GM19240 (cell line): ENCODE measurements at regions not wholly inside any gene's neighbourhood (a gene's known extent, or its start where the extent isn't known, plus 50 kb on each side); places are given as distances from the start of the nearest gene placed in this dataset.

Experiments used
- DNase-seq: peaks from one replicate; pipeline ENCODE4 v3.0.0; 2011; ENCODE audit warnings: low spot score; ENCODE audit not compliant: insufficient read length

DNA sequence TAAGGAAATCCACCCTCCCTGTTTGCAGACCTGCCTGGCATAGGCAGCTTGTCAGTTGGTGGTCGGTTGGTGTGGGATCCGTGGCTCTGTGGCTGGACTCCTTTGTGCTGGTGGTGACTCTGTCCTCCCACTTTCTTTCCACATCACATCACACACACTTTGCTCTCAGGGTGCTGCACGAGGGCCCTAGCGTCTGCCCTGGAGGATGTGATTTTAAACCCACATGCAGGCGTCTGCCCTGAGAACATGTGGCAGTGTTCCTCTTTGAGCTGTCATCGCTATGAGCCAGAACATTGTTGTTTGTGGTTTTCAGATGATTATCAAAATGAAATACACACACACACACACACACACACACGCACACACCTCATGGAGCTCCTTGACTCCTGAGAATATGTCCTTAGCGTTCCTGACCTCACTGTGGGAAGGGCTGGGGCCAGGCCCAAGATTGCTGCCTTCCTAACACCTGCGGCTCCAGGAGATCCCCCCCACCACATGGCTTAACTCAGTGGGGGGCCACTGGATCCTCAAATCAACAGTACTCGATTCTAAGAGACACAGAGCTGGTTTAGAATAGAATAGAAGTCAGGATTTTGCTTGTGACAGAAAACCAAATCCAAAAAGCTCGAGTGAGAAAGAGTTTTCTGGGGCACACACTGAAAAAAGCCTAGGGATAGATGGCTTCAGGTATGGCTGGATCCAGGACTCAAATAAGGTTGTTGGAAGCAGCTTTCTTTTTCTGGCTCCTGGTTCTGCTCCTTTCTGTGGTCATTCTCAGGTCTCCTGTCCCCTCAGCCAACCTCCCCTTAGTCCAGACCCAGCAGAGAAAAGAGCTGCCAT lies 54.8 kb downstream of the RTP5 start:
- DNase-seq = no peak

DNA sequence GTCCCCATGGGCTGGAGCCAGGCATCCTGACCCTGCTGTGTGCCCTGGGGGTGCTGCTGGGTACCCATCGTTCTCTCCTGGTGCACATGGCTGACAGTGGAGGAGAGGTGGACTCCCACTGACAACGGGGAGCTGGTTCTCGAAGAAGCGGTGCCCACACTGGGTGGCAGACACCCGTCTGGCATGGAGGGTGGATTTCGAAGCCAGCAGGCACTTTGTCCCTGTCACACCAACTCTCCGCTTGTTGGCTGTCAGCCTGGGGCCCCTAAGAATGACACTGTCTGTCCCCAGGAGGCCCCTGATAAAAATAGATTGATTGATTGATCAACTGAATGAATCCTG lies 55.4 kb downstream of the RTP5 start:
- no peak for DNase-seq

DNA sequence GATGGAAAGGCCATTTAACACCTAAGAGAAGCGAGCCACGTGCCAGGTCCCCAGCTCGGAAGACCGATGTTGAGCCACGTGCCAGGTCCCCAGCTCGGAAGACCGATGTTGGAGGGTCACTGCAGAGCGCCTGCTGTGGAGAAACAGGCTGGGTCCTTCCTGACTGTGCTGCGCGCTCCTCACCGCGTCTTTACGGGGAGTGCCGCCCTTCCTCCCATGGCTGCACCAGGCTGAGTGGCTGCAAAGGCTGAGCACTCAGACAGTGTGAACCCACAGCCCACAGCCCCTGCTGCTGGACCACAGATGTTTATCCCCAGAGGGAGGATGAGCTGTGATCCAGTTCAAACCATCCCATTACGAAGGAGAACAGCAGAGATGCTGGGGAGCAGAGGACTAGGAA lies 55.7 kb downstream of the RTP5 start:
- DNase-seq = no peak

DNA sequence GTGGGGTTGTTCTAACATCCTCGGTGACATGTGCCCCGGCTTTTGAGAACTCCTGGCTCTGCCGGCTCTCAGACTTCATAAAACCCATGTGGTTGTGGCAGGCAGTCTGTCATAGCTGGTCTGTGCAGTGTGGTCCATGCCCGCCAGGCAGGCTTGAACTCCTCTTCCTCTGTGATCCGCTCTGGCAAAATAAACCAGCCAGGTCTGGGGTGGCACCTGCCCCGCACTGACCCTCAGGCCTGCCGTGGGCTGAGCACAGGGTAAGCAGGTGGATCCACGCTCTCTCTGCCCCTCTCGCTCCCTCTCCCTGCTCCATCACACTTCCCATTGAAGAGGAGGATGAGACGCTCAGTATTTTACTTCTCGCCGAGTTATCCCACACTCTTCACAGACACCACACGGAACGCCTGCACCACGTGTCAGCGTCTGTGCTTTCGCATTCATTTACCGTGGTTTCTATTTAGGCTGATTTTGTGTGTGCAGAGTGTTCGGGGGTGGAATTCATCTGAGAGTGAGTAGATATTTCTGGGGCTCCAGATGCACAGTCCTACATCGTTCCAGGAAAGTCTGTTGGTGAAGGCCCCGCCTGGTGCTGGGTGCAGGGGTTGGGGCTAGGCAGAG lies 56.4 kb downstream of the RTP5 start:
- no peak for DNase-seq

DNA sequence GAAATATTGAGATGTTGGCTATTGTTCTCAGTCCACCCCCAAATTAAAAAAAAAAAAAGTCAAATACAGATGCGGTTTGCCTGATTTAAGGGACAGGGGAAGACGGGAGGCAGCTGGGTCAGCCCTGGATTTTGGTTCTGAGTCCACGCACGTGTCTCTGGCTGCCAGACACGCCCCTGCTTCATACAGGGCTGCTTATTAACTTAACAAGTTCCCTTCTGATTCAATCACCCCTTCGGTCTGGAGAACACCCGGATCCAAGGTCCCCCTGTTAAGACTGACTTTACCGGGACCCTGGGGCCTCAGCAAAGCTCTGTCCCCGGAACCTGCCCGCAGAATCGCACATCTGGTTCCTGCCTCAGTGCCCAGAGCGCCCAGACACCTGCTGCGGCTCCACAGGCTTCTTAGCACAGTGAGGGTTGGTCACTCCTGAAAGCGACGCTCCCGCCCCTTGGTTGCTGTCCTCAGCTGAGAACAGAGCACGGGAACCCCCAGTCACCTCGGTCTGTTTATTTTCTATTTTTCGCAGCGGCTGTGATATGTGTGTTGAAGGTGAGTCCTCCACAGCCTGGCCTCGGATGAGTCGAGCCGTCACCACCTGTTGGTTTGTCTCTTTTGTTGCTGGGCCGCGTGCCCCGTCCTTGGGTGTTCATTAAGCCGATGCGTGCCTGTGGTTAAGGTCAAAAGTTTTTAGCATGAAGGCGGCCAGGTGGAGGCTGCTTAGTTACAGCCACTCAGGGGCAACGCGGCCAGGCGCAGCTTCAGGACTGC lies 57.2 kb downstream of the RTP5 start:
- DNase-seq = no peak

DNA sequence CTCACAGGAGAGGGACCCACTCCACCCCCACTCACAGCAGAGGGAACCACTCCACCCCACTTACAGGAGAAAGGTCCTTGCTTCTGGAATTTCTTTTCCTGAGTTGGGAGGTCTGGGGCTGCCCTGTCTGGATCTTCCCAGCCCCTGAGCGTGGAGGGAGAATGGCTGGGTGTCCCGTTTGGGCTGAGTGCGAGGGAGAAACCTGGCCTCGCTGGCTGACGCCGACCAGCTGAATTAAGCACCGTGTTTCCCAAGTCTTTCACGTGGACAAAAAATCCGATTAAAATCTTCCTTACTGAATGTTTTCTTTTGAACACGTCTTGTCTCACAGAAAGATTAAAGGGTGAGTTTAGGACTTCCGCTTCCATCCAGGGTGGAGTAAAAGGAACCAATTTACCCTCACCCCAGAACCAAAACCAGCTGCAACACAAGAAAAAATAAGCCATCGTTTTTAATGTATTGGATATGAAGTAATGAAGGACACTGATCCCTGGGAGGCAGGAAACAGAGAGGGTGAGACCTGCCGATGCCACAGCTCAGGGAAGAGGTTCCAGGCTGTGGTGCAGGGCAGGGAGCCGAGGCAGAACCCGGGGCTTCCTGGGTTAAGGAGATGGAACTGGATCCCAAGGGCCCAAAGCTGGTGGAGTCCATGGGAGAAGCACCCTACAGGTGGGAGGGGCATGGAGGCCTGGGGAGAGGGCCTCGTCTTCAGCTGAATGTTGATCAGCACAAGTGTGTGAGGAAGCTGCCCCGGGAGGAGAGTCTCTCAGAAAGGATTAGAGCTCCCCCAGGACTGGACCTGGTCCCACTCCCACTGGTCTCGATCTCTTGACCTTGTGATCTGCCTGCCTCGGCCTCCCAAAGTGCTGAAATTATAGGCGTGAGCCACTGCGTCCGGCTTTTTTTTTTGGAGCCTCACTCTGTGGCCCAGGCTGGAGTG lies 60.3 kb downstream of the RTP5 start:
- DNase-seq = no peak

DNA sequence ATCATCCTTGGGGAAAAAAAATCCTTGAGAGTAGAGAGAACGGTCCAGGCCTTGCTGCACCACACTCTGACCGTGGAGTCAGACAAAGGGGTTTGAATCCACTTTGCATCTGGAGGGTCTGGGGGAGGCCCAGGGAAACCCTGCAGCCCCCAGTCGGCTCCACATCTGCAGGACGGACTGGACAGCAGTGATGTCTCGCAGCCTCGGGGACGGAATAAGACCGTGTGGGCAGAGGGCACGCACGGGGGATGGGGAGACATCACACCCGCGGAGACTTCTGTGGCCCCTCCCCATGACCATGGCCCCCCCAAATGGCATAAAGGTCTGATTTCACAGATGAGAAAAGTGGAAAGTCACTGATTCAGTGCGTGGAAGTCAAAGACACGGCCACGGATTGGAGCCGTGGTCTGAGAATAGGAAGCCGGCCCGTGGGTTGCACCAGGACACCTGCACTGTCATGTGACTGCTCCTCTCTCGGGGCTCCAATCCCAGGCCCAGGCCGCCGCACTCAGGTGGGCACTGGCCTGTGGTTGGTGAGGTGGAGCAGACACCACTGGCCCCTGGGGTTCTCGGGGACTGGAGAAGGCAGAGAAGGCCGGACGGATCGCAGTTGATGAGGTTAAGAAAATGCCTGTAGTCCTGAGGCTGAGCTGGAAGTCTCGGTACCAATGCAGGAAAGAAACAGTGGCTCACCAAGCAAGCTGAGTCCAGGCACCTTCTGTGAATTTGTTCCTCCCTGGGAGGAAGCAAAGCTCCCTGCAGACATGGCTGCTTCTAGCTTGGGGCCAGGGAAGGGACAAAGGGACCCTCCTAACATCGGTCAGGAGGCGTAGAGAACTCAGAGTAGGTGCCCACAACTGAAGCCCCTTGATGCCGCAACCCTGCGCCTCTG lies 61.8 kb downstream of the RTP5 start:
- no peak for DNase-seq

DNA sequence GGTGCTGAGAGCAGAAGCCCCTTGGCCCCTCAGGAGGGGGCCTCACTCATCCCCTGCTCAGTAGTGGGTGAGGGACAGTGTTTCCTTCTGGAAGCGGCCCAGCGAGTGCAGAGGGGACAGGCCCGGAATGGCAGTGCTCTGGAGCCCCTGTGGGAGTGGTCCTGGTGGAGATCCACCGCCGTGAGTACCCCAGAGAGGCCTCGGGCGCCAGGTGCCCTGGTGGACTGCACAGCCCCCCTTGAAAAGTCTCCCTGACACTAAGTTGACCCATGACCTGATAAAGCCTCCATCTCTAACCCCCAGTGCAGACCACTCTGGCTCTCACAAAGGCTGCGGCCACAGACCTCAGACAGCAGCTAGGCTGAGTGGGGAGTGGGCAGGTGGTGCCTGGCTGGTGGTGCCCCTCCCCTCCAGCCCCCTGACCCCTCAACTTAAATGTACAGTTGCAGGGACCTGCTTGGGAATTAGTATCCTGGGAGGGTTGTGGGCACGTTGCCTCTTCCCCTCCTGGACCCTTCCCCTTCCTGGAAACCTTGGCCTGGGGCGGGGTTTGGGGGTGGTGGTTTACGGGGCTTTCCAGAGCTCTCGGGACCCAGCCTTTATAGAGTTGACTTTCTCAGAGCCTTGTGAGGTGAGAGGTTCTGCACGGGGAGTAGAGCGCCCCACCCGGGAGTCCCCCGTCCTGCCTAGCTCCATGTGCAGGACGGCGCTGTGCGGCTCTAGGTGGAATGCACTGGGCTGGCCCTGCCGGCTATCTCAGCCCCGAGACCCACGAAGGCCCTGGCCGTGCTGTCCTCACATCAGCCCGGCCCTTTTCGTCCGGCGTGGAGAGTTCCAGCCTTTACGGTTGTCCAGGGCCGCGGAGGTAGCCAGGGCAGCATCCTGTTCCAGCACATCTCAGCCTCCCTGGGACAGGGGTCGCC lies 62.7 kb downstream of the RTP5 start:
- DNase-seq = no peak

DNA sequence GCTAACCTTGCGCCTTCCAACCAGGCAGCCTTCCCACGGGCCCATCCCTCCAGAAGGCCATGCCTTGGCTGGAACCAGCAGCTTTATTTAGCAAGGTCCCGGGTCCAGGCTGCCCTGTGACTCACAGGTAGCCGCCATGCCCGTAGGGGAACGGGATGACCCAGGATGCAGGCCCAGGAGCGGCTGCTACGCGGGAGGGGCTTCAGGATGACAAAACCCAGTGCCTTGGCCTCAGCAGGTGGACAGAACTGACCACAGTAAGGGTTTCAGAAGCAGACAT lies 63.3 kb downstream of the RTP5 start:
- no peak for DNase-seq

DNA sequence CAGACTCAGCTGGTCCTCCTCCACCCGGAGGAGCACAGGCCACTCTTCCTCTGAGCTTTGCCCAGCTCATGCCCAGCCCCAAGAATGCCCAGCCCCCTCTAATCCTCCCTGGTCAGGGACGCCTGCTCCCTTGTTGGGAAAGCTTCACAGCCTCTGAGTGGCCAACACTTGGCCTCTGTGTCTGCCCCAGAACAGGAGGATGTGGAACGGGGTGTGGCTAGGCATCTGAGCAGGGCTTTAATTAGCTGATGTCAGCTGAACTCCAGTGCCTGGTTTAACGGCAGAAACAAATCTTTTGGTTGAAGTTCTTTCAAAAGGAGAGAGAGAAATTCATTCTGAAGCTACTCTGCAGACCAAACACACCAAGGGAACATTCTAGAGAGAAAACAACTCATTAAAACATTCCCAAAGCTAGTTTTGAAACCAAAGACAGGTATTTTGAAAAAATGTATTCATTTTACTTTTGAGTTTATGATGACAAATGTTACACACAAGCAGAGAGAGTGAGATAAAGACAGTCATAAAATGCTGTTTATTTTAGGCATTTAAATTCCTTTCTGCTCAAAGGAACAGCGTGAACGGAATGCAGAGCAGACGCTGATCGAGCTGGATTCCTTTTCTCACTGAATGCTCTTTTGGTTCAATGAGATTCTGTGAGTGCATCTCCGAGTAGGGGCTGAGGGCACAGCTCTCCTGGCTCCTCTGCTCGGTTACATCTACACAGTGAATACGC lies 63.8 kb downstream of the RTP5 start:
- no peak for DNase-seq

DNA sequence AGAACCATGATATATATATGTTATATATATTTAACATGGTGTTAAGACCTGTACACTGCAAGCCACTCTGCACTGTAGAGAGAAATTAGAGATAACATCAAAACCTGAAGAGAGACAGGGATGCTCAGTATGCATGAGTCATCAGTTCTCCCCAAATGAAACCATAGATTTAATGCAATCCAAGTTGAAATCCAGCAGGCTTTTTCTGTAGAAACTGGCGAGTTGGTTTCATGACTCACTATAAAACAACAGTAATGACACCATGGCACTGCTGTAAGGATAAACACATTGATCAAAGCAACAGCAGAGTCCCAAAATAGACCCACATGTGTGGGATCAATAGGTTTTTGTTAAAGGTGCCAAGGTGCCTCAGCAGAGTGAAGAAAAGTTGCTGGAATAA lies 65.8 kb downstream of the RTP5 start:
- no peak for DNase-seq

DNA sequence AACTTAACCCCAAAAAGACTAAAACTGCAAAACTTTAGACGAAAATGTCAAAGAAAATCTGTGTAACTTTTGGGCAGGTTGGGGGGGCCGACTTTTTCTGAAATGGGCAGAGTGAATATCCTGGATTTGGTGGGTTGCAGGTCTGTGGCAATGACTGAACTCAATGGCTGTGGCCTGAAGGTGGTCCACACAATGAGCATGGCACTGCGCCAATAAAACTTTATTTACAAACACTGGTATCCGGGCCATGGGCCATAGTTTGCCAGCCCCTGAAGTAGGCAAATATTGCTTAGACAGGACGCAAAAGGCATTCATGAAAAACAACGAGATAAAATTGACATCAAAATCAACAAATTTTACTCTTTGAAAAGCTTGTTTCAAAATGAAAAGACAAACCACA lies 66.2 kb downstream of the RTP5 start:
- no peak for DNase-seq

DNA sequence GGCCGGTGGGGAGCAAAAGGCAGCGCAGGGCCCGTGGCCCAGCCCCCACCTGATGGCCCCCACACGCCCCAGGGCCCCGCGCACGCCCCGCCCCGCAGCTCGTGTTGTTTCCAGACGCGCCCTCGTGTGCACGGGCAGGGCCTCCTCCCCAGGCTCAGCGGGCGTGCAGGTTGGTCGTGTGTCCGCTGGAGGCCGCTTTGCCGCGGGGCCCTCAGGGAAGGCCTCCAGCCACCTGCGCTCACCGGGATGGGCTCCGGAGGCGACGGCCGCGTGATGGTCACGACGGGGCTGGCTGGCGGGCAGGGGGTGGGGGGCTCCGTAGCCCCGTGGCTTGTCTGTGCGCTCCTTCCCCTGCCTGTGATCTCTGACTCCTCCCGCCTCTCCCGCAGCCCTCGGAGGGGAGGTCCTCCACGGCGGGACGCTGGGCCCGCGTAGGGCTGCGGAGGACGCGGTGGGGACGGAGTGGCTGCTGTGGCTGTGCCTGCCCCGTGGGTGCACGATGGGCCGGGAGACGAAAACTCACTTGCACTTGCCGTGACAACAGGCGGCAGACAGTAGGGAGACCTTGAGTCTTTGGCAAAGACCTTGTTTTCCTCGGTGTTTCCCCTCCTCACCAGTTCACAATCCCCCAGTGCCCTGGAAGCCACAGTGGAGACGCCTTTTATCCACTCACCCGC lies 67.1 kb downstream of the RTP5 start:
- no peak for DNase-seq

DNA sequence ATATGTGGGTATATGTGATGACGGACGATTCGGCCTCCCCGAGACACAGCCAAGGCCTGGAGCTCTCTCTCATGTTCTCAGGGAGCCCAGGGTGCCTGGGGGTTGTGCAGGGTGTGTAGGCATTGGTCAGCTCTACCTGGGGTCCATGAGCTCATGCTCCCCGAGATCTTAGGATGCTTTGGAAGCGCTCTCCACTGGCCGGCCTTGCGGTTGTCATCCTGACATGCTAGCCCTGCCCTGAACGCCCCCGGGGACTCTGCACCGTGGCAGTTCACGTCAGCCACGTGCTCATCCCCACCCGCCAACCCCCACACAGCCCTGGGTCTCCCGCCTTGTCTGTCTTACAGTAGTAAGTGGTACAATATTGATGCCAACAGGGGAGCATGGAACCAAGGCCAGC lies 67.8 kb downstream of the RTP5 start:
- no peak for DNase-seq

DNA sequence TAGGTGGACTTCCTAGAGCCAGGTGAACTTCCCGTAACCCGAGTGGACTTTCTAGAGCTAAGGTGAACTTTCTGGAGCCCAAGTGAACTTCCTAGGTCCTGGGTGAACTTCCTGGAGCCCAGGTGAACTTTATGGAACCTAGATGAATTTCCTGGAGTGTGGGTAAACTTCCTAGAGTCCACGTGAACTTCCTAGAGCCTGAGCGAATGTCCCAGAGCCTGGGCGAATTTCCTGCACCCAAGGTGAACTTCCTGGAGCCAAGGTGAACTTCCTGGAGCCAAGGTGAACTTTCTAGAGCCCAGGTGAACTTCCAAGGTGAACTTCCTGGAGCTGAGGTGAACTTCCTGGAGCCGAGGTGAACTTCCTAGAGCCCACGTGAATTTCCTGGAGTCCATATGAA lies 70.0 kb downstream of the RTP5 start:
- DNase-seq = no peak

DNA sequence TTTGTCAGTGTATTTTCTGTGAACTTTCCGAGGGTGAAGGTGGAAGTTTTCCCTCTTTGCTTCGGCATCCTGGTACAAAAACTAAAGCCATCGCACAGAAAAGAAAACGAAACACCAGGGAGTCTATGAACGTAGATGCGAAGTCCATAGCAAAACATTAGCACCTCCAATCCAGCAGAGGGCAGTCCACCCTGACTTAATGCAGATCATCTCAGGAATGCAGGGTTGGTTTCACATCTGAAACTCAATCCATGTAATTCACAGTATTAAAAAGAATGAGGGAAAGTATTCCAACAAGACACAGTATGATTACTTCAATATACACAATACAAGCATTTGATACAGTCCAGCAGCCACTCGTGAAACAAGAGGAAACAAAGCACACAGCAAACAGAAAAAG lies 70.8 kb downstream of the RTP5 start:
- no peak for DNase-seq

DNA sequence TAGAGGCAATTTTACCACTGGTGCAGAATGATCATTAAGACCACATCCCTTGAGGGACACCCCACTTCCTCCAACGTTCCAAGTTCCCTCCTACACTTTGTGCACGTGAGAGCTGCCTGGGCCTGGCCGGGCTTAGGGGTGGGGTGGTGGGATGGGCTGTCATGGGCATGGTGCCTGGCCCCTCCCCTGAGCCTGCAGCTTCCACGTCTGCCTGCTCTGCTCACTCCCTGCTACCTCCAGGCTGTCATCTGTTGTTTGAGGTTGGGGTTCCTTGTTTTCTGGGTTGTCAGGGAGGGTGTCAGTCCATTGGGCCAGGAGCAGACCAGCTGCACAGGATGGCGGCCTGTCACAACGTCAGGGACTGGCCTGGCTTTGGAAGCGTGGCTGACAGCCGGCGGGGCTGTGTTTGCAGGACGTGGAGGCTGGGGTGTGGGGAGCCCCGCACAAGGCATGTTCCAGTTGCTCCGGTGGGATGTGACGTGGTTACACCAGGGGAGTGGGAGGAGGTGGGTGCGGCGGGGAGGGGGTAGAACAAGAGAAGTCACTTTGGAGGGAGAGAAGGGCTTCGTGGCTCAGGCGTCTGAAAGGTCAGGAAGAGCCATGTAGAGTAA lies 72.3 kb downstream of the RTP5 start:
- no peak for DNase-seq
